GM21447 (cell line): ENCODE measurements at regions not wholly inside any gene's neighbourhood (a gene's known extent, or its start where the extent isn't known, plus 50 kb on each side); places are given as distances from the start of the nearest gene placed in this dataset.
A peak's percentile ranks its signal among the peaks of the same experiment; 100 is the strongest.

Source experiments
- ATAC-seq: cut with Tn5 transposase; IDR thresholded peaks from one replicate; pipeline ENCODE4 v1.9.1; 2021; ENCODE audit not compliant: unreplicated experiment

DNA sequence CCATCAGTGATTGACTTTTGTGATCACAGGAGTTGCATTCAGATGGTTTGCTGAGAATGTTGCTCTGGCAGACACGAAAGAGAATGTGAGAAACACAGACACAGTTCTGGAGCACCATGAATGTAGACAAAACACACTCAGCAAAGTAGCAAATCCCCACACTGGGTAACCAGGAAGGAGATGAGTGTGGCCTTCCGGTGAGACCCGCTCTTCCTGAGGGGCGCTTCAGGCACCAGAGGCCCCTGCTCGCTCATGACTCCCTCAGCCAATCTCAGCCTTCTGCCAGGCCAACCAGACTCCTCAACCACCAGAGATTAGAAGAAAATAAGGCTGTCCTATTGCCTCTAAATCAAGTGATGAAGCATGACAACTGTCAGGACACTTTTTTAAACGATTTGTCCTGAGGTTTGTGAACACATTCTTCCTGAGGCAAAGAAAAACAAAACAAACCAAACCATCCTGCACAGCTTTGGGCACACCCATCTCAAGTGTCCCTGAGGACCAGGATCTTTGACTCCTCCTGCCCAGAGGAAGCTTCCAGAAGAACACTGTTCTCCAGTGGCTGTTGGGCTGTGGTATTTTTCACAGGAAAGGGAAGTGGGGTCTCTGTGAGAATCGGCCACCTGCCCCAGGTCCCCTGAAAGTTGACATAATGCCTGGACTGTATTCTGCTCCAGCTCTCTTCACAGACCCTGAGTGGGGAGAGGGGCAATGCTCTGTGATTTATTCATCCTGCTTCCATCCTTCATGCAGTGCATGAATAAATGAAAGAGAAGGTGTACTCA, 152.8 kb downstream of the BCL11A start:
- ATAC-seq: no peak

DNA sequence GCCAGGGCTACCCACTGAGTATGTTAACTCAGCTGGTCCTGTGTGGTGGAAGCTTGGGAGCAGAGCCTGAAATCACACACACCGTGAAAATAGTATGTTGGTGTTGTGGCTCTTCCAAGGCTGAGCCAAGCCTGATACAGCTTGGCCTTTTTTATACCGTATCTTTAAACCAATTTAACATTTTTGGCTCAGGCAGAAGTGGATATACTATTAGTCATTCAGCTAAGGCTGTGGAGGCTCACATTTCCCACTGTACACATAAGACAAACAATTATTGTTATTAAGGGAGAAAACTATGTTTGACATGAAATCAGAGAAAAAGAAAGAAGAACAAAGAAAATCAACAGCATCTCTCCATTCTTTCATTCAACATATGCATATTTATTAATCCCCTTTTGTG, 159.0 kb downstream of the BCL11A start:
- no peak for ATAC-seq

DNA sequence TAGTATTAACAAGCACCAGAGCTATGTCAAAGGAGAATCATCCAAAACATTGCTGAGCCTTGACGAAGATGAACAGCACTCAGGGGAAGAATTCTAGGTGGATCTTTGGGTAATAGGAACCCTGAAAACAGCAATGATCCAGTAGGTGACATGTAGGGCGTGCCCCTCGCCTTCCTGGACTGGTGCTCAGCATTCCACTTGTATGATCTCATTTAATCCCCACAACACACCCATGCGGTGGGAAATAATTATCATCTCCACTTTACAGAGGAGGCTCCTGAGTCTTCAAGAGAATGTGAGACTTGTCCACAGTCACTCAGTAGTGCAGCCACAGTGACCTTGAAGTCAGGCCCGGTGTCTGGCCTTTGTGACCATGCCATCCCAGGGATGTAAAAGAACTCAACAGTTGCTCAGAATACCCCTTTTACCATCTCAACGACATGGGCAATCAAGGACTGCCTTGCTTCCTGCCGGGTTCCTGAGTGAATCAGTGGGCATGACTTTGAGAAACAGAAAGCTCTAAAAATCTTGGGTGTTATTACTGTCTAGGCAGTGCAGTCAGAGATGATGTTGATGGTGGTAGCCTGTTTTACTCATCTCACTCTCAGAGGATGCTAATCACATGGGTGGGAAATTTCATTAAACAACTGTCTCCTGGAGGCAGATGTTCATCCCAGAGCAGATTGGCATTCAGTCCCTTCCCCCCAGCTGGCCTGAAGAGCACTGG, 161.6 kb downstream of the BCL11A start:
- ATAC-seq: no peak

DNA sequence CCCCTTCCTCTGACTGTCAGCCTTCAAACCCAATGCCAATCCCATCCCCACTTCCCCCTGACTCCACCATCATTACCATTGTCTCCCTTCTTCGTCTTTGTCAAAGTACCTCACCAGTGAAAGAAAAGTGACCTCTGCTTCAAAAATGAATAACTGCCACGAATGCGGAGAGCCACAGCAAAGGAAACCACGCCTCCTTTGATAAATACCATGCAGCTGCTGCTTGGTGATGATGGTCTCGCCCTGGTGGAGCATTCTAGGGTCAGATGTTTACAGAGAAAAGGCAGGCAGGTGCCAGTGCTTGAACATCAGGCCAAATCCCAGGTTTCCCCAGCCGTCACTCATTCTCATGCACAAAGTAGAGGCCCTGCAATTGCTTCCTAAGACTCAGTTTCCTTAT, 162.2 kb downstream of the BCL11A start:
- ATAC-seq: no peak

DNA sequence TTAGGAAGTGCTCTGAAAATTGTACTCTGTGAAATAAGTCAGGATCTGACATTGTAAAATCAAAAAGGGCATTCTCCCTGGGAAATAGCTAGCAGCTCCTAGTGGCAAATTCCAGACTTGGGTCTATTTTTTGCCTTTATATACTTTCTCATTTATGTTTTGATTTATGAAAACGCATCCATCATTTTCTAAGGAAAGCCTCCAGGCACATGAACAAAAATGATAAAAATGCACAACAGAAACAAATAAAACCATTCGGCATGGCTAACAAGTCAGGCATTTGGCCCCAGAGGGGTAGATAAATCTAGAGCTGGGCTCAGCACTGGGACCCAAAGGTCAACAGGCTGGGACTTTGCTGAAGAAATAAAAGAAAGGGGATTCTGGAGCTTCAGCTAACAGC, 167.0 kb downstream of the BCL11A start:
- no peak for ATAC-seq

DNA sequence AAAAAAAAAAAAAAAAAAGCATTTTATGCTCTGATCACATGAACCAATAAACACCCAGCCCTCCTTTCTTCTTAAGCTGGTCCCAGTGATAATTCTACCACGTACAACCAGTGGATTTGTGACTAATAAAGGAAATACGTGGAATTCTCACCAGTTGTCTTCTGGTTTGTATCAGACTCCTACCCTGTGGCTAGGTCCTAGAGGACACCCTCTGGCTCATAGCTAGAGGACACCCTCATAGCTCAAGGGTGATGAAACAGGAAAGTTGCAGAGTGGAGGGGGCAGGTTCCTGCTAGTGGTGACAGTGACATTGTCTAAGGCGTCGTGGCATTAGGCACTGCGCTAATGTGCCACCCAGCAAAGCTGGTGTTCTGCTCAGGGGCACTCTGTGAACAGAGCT, 167.8 kb downstream of the BCL11A start:
- ATAC-seq: no peak

DNA sequence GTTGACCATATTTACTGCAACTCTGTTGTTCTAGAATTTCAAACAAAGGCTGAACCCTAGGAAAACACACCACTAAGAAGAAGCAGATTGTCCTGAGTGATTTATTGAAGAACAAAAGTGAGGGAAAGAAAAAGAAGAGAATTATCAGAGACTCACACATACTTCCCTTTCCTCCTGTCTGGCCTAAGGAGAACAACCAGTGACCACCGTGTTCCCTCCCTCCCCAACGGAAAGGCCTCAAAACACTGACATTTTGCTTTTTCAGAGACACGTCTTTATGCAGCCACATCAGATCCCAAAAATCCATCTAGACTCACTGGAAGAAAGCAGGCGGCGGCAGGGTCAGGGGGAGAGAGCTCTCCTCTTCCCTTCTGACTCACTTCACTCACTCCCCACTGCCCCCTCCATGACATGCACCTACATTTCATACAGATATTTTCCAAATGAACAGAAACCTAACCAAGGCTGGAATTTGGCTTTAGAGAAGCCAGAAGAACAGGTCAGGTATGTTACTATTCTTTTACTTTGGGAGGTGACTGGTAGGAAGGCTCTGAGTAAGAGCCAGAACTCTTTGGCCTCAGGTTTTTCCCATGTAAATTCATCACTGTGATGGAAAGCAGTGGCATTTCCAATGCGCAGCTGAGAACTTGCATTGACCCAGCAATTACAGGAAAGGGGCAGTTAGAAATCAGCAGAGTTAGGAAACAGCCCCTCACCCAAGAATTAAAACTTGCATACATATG, 169.9 kb downstream of the BCL11A start:
- ATAC-seq: no peak

DNA sequence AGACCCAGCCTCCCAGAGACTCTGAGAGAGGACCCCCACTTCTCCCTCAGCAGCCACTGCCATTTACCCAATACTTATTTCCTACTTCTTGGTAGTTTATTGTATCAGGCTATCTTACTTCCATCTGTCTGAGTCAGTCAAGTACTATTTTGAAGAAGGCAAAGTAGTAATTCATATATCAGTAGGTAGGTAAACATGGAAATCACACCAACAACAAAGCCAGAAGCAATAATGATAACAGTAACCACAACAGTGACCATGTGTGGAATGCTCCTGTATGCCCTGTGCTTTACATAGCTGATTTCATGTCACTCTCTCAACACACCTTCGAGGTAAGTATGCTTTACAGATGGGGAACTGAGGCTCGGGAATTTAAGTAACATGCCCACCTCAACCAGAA, 173.0 kb downstream of the BCL11A start:
- no peak for ATAC-seq

DNA sequence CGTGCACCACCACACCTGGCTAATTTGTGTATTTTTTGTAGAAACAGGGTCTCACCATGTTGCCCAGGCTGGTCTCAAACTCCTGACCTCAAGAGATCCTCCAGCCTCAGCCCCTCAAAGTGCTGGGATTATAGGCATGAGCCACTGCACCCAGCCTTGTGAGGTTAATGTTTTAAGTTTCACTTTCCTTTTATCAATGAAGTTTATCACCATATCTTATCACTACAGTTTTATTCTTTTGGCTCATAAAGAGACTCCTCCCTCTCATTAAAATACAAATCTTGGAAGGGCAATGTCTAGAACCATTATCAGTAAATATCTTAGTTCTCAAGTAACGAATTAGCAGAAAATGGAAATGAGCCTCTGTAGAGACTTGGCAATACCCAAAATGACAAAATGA, 173.8 kb downstream of the BCL11A start:
- no peak for ATAC-seq

DNA sequence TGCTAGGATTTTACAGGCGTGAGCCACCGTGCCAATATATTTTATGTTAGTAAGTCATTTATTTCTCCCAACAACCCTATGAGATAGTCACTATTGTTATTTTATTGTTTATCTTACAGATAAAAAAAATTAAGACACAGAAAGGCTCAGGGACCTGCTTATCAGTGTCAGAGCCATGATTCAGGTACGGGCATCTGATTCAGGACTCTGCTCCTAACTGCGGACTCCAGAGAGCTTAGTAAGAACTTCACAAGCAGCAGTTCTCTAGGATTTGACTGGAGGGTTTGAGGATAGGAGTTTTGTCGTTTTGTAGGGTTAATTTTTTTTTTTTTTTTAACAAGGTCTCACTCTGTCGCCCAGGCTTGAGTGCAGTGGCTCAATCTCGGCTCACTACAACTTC, 174.2 kb downstream of the BCL11A start:
- ATAC-seq: no peak

DNA sequence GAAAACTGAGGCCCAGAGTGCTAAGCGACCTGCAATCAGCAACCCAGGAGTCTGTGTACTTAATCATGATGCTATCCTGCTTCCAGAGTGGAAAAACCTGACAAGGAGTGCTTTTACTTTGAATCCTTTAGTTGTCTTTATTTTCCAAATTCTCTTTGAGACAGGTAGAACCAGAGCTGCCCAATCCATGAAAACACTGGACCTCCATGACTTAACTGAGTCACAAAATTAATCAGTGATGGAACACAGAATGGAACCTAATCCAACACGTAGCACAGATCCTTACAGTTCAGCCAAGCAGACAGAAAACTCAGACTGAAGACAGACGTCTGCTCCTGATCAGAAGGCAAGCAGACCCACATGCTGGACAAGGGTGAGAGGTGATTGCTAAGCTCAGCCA, 175.6 kb downstream of the BCL11A start:
- ATAC-seq: no peak

DNA sequence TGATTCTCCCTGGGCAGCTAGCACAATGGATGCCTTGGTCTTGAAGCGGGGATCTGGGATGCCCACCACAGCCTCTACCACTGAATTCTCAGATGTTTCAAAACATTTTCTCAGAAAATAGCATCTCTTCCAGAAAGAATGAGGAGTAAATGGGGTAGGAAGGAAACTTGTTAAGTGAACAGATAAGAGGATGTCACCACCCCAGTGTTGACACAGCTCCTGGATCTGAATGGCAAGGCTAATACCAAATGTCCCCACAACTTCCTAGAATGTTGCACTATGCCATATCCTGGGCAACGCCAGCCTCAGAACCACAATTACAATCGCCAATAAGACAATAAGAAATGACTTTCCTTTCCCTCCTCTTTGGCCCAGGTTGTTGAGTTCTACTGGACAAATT, 177.2 kb downstream of the BCL11A start:
- no peak for ATAC-seq

DNA sequence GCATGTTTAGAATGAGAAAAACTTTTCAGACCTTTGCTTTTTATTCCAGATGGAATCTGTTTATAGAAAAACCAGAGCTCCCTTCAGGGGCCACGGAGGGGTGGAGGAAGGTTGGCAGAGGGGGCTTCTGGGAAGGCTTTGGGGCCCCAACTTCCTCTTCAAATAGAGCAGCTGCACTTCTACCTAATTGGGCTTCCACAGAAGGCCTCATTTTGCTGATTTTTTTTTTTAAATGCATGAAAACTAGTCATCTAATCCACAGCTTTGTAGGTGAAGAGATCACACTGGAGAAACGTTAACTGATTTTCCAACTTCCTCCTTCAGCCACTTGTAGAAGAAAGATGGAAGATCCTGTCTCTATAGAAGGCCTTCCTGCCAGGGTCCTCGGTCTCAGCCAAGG, 181.8 kb downstream of the BCL11A start:
- ATAC-seq: no peak

DNA sequence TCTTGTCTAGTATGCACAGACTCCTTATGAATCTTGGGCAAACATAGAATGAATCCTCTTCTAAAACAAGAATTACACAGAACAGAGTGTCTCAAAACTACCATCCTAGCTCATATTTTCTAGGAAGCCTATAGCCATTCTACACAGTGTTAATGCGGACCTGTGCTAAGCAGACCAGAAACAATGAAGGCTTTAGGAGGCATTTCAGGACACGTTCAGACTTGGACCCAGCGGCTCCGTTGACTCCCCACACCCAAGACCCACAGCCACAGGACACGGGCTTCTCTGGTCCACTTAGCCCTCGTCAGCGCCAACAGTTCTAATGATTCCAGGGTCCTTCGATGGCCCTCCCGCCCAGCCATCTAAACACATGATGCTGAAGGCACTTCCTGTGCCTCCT, 182.2 kb downstream of the BCL11A start:
- no peak for ATAC-seq

DNA sequence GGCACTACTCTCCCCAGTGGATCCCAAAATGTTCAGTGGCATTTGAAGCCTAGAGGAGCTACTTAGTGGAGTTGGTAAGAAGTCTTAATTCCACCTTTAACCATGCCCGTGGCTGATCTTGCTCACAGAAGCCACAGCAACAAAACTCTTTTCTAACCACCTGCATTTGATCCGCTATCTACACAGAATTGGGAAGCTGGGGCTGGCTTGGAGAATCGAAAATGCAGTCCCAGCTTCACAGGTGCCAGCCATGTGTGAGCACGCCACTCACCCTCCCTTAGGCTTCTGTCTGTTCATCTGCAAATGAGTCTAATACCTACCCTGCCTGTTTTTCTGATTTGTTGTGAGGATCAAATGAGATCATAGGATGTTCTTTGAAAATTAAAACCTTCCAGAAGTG, 182.6 kb downstream of the BCL11A start:
- no peak for ATAC-seq

DNA sequence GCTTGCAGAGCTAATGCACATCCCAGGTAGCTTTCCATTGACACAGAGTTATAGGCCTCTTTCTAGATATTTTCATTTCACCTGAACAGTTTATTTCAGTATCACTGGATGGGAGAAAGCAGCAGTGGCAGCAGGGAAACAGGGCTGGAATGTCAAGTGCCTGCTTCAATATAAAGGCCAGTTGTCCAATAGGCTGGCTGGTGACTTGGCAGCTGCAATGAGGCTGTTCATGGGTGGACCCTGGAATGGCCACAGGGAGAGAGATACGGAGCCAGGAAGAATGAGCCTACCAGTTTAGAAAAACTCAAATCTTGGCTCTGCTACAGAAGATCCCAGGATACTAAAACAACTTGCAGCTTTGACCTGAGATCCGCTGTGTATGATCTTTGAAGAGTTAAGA, 185.0 kb downstream of the BCL11A start:
- no peak for ATAC-seq

DNA sequence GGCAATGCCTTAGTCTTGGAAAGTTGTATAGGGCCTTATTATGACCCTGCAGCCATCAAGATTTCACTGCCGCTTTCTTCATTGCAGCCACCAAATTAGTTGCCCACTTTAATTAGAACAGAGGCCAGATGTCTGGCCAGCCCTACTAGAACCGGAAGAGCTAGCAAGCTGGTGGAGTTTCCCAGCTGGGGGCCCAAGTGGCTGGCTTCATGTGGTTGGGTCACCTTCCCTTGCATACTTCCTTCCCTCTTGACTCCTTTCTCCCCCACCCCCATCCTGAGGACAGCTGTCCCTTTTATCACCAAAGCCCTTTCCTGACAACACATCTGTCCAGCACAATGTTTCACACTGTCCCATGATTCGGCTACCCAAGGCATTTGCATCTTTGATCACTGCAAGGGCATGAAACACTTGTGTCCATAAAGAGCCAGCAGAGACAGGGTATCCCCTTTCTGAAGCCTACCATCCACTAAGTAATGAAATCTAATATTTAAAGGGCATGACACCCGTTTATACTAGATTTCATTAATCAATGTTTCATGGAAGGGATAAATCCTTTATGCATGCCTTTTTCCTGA, 187.2 kb downstream of the BCL11A start:
- ATAC-seq: peak; percentile 72

DNA sequence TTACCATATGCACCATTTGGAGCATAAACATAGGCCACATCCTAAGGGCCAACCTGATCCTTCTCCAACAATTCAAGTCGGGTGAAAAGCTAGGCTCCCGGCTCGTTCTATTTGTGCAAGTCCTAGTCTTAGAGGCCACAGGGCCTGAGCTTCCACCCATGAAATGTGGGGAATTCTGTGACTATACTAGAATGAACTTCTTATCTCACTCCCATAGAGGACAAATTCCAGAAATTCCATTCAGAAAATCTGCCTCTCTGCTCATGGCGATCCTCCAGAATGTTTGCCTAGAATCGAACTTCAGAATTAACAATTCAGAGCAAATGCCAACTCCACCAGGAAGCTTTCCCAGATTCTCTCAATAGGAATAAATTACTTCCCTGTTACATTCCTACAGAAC, 187.9 kb downstream of the BCL11A start:
- no peak for ATAC-seq

DNA sequence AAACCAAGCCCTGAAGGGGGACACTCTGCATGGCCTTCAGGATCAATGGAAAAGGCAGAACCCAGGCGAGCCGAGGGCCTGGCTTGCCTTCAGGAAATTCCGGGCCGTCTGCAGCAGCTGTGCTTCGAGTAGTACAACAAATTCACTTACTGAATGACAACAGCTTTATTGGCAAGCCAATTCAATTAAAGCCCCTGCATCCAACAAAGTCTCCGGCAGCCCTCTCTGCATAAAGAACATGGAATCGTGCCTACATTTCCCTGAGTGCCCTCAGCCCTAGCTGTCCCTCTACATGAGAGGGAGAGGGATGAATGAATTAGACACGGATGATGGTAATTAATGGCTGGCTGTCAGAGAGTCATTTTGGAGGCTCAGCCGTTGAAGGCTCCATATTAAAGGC, 189.0 kb downstream of the BCL11A start:
- ATAC-seq: no peak

DNA sequence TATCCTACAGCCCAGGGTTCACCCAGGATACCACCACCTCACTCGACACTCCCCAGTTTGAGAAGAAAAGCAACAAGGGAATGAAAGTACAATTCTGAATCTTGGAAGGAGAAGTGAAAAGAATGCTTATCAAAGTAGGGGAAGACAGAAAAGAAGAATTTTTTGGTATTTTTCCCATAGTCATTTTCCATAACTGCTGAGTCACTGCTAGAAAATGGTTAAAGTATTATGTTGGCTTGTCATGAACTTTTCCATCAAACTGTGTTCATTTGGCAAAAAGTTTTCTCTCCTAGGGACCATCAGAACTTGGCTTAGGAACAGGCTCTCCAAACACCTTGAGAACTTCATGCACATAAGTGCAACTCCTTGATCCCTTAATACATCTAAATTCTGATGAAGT, 192.0 kb downstream of the BCL11A start:
- ATAC-seq: no peak

DNA sequence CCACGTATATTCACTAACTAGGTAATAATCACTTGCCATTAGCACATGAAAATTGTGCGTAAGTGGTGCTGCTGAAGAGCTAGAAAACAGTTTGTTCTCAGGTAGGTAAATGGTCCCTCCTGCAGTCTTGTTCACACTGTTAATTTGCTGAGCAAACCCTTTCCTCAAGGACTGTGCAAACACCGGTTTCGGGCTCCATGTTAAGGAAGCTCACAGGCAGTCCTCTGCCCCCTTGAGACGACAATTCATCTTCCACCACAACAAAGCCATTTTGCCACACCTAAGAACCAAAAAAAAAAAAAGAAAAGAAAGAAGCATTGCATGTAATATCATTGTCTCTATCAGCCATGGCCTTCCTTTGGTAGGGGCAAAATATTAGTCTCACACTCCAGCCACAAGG, 193.9 kb downstream of the BCL11A start:
- no peak for ATAC-seq

DNA sequence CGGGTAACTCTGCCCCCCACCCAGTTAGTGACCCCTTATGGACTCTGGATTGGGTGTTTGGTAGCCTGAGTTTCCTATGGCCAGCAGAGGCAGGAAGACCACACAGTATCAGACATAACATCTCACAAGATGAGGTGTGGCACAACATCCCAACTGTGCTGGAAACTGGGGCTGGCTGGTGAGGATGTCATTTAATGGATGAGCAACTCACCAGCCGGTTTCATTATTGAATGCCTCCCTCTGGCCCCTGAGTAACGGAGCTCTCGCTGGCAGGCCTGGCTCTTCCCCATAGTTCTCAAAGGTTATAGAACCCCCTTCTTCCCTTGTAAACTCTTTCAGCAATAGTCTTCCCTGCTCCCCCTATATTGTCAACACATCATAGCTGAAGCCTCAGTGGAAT, 195.0 kb downstream of the BCL11A start:
- no peak for ATAC-seq
